ENCODE measurements at regions not wholly inside any gene's neighbourhood (a gene's known extent, or its start where the extent isn't known, plus 50 kb on each side); places are given as distances from the start of the nearest gene placed in this dataset.
A peak's percentile ranks its signal among the peaks of the same experiment; 100 is the strongest.

- no peak for DNase-seq
Observed at GRCh38 chr9:8088477-8088876, 288.9 kb upstream of the DMAC1 start.

DNA sequence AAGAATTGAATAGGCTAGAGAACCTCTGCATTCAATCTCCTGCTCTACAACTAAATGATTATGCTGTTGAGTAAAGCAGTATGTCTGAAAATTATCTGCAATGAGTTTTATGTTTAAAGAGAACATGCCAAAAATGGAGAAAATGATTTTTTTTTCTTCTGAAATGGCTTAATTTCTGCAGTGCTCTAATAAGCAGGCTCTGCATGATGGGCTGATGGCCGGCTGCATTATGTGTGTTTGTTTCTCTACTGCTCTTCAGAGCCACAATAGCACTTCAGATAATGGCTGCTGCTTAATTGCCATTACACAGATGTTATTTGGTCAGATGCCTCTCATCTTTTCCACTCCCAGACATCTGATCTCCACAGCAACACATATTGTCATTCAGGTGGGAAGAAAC, 286.4 kb upstream of the DMAC1 start:
- no peak for DNase-seq

DNA sequence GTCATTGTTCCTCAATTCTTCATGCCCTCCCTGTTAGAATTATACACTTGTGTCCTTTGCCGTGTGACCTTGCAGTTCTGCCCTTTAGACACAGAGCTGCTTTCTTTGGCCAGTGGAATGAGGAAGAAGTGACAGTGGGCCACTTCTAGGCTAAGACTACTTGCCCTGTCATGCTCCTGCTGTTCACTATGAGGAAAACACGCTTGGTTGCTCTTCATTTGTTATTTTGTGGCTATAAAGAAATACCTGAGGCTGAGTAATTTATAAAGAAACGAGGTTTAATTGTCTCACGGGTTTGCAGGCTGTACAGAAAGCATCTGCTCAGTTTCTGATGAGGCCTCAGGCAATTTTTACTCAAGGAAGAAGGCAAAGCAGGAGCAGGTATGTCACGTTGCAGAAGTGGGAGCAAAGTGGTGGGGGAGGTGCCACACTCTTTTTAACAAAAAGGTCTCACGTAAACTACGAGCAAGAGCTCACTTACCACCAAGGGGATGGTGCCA, 279.1 kb upstream of the DMAC1 start:
- no peak for DNase-seq

DNA sequence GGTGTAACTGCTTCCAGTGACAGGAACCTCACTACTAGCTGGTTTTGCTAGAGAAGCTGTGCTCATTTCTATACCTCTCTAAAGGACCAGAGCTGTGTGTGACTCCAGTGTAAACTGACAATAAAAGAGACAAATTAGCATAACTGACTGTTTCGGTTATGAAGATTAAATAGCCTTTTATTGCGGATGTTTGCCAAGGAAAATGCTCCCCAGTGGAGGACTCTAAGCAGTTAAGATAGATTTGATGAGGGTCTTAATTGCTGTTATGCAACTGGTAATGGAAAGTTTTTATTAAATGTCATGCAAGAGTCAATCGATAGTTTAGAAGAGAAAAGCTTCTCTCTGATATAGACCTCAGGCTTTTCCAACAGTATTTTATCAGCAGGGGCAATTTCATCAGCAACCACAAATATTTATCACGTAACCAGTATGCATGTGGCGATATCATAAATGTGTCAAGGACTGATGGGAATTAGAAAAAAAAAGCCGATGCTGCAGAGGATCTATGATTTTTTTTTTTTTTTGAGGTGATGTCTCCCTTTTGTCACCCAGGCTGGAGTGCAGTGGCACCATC, 275.2 kb upstream of the DMAC1 start:
- DNase-seq = no peak

DNA sequence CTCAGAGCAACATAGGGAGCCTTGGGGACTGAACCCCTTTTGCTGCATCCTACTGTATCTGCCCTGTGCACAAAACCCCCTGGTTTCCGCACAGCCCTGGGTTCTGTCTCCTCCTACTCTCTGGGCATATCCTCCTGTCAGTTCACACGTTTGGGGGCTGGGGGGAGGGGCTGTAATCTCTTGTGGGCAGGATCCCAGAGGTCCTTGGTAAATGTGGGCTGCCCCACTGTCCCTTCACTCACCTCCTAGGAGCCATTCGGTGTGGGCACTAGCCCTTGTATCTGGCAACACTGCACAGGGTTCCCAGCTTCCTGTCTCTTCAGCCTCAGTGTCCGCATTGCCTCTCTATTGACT, 271.8 kb upstream of the DMAC1 start:
- no peak for DNase-seq

- peak in 3 of 56 donors; percentile 10 to 28 (median 22) for DNase-seq
Observed at GRCh38 chr9:8070779-8071444, 271.3 kb upstream of the DMAC1 start.

DNA sequence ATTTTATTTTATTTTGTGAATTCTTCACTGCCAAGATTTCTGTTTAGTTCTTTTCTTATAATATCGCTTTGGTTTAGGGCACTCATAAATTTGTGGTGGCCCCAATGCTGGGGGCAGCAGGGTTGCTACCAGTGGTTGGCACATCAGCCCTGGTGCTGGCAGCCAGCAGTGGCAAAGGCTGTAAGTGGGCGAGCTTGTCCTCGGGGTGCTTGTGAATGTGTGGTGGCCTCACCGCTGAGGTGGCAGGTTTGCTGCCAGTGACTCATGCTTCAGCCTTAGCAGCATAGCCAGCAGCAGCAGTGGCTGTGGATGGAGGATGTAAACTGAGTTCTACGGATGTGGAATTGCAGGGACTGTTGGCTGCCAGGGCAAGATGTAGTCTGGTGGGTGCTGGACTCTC, 262.9 kb upstream of the DMAC1 start:
- no peak for DNase-seq

- no peak for DNase-seq
Observed at GRCh38 chr9:8053501-8053900, 253.9 kb upstream of the DMAC1 start.

GRCh38 chr9:8052991-8053390, 253.4 kb upstream of the DMAC1 start:
- no peak for DNase-seq

DNA sequence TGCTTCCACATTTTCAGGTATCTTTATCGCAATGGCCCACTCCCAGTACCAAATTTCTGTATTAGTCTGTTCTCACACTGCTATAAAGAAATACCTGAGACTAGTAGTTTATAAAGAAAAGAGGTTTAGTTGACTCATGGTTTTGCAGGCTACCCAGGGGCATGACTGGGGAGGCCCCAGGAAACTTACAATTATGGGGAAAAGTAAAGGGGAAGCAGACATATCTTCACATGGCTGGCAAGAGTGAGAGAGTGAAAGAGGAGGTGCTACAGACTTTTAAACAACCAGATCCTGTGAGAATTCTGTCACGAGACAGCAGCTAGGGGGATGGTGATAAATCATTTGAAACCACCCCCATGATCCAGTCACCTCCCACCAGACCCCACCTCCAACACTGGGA, 238.2 kb upstream of the DMAC1 start:
- no peak for DNase-seq

DNA sequence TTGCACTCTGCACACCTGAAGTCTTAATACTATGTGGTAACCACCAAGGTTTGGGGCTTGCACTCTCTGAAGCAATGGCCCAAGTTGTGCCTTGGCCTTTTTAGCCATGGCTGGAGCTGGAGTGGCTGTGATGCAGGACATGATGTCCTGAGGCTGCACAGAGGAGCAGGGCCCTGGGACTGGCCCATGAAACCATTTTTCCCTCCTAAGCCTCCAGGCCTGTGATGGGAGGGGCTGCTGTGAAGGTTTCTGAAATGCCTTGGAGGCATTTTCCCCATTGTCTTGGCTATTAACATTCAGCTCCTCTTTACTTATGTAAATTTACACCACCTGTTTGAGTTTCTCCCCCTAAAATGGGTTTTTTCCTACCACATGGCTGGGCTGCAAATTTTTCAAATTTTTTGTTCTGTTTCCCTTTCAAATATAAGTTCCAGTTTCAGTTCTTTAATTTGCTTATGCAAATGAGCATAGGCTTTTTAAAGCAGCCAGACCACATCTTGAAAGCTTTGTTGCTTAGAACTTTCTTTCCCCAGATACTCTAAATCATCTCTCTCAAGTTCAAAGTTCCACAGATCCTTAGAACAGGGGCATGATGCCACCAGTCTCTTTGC, 237.4 kb upstream of the DMAC1 start:
- no peak for DNase-seq

DNA sequence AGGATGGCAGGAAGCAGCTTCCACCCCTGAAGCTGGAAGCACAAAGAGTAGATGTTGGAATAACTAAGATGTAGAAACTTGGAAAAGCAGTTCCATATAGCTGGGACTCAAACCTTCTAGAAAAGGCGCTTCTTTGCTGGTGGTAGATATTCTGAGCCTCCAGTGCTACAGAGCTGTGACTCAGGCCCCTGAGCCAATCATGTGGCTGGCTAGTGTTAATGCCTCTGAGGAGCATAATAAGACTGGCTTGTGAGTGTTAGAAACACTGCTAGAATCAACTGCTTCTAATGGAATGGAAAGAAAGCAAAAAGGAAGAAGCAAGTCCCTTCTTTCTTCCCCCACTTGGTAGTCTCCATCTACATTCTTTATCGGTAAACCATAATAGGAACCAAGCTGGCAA, 234.2 kb upstream of the DMAC1 start:
- no peak for DNase-seq

DNA sequence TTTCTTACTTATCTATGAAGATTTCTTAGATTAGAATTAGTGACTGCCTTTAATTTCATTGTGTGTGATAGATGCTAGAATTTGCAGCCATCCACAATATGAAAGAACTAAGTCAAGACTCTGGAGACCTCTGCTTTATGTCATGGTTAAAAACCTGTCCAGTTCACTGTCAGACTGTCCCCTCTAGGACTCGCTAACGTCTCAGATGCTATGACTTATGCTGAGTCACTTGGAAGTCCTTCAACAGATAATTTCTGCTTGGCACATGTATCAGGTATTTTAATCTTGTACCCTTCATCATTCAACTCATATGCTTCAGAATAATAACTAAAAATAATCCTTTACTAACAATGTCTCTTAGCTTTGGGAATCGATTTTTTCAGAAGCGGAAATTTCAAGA, 230.5 kb upstream of the DMAC1 start:
- no peak for DNase-seq

DNA sequence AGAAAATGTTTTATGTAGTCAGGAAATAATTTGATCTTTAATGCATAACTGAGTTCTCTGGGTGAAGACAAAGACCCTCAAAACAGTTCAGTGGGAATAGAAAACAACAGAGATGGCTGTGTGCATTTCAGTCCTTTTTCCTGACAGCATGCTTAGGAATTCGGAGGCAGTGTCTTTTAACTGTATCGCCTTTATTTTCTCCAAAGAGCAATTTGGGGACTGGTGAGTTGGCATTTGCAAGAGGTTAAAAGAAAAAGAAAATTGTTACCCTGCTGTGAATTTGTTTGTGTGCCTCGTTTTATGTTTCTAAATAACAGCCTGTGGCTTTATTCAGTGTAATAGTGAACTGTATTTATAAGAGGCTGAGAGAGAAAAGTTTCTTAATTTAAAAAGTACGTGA, 227.8 kb upstream of the DMAC1 start:
- DNase-seq = no peak

DNA sequence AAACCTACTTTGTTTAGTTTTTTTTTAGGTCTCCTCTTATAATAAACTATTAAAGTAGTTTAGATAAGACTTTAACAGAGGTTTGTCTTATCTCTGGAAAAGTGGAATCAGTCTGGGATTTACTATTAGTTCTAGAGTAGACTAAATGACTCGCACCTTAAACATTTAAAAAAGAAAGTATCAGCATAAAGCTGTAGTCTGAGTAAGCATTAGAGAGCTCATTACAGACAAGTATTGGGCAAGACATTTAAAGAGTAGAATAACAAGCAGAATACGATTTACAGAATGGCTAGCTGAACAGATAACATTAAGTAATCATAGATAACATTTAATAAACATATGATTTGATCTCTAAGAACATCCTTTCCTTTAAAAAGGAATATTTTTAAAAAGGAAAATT, 226.0 kb upstream of the DMAC1 start:
- no peak for DNase-seq

DNA sequence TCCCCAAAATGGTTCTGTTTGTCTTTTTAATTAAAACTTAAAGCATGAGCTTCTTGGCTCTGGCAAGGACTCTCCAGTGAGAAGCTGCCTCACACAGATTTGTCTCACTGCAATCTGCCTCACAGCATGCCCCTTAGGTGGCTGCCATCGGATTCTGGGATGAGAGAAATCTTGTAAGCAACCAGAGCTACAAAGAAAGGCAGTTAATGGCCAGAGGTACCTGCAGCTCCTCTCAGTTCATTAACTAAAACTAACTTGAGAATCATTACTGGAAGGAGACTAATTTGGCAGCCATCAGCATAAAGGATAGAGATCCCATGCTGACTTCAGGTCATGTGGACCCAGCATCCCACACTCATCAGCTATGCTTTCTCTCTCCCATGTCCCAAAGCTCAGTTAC, 220.6 kb upstream of the DMAC1 start:
- DNase-seq = no peak

DNA sequence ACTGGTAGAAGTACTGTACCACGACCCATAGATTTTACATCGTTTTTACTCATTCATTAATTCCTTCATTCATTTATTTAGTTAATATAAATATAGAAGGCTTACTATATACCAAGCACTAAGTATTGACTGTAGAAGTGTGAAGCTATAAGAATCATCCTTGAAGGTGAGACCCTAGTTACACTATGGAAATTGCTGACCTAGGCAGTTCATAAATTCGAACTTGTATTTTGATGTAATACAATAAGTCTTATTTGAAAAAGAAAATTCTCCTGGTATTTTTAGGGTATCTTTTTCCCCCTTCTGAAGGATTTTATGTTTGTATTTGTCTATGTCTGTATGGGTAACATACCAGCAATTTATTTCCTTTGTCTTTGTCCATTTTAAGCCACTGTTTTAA, 220.1 kb upstream of the DMAC1 start:
- DNase-seq = no peak

DNA sequence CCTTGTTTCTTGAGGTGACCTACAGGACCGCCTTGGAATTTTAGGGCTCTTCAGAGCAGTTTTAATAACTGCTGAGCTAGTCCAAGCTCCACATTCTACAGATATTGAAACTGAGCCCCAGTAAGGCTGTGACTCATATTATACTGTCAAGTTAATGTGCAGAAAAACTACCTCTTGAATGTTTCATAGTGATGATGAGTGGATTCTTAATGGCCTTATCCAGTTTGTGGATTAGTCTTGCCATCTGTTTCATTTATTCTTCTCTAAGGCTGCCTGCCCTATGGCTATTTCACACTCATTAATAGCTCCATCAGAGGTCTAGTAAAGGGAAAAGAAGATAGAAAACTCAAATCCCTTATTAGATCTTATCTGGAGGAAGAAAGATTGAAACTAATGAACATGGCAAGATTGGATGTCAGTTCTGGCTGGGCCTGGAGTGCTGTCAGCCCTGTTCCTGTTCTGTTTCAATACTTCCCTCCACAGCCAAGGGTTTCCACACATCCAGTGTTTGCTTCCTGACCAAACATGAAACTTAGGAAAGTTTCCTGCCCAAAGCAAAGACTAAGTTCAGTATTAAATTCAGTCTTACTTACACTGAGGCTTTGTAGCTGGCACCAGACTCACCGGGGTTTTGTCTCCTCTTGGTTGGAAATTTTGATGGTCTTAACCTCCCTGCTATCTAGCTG, 215.6 kb upstream of the DMAC1 start:
- no peak for DNase-seq

DNA sequence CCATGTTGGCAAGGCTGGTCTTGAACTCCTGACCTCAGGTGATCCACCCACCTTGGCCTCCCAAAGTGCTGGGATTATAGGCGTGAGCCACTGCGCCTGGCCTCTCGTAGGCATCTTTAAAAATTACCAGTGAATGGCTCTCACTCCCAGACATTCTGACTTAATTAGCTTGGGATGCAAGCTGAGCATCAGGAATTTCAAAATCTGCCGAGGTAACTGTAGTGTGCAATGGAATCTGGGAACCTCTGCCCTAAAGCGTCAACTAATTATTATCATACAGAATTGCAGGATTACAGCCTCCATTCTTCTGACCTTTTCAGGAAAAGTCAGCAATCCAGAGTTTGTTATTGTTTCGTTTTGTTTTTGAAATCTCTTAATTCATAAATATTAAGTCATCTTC, 213.4 kb upstream of the DMAC1 start:
- DNase-seq = no peak

DNA sequence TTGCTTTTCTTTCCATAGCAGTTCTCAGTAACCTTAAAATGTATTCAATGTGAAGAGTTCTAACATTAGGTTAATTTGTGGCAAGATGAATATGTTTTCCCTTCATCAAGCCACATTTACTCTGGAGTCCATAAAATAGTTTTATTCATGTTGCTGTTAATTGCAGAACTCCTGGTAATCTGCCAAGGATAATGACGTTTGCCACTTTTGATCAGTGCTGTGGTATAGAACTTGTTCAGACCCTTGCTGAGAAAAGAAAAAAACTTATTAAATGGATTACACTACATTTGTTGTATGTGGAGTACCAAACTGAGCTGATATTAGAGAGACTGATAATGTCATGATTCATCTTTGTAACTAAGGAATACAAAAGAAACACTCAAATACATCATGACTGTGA, 212.4 kb upstream of the DMAC1 start:
- DNase-seq = no peak

DNA sequence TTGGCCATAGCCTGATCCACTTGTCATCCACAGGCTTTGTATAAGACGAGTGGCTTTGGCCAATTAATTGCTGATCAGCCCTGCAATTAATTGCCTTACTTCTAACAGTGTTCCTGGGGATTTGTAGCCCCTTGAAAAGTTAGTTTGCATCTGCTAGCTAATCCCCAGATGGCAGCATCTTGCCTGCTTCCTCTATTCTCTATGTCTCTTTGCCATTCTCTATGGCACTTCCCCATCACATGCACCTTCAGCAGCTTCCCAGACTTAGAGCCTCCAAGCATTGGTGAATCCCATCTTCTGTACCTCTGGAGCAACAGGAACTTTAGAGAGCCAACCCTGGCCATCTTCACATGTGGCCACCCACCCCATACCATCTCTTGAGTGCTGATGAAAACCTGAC, 197.0 kb upstream of the DMAC1 start:
- no peak for DNase-seq

DNA sequence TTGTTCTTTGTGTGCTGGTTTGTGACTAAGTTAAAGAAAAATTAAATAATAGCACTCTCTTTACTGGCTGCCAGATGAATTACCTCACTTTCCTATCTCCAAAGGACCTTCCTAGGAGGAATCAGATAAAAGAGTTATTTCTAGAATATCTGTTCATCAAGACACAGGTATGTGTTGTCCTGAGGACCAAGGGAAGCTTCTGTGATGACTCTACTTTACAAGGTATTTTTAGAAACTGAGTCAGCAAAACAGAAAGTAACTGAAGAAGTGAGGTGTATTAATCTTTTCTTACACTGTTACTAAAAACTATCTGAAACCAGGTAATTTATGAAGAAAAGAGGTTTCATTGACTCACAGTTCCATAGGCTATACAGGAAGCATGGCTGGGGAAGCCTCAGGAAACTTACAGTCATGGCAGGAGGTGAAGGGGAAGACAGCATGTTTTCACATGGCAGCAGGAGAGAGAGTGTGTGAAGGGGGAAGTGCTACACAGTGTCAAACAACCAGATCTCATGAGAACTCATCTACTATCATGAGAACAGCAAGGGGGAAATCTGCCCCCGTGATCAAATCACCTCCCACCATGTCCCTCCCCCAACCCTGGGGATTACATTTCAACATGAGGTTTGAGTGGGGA, 189.2 kb upstream of the DMAC1 start:
- DNase-seq = no peak
